GM23338 (cell line): ENCODE measurements at regions not wholly inside any gene's neighbourhood (a gene's known extent, or its start where the extent isn't known, plus 50 kb on each side); places are given as distances from the start of the nearest gene placed in this dataset.

Source experiments
- ATAC-seq: fragments of 200-7000 bp; cut with Tn5 transposase; 3 replicates; pipeline ENCODE4 v1.9.1; 2020
- DNase-seq: peaks from one replicate; pipeline ENCODE4 v3.0.0-alpha.2; 2015; ENCODE audit warnings: low spot score
- H2AFZ ChIP-seq: fragments of 200-600 bp; sonication (generic); 2 replicates; pipeline ENCODE4 v1.8.0; 2016; ENCODE audit warnings: antibody characterized with exemption, mild to moderate bottlenecking, moderate library complexity
- H3F3A ChIP-seq: fragments of 200-600 bp; sonication (generic); replicated peaks from 2 replicates; pipeline ENCODE4 v1.8.0; 2017; ENCODE audit warnings: antibody characterized with exemption, mixed run types, low read depth
- H3K27ac ChIP-seq: fragments of 200-600 bp; sonication (generic); 2 replicates; pipeline ENCODE4 v1.6.1; 2016; ENCODE audit warnings: low read depth
- H3K27me3 ChIP-seq: fragments of 200-600 bp; sonication (generic); 2 replicates; pipeline ENCODE4 v1.8.0; 2016; ENCODE audit warnings: mild to moderate bottlenecking, mixed run types, moderate library complexity; ENCODE audit not compliant: insufficient read depth
- H3K36me3 ChIP-seq: fragments of 200-600 bp; sonication (generic); 2 replicates; pipeline ENCODE4 v1.8.0; 2016; ENCODE audit warnings: mild to moderate bottlenecking; ENCODE audit not compliant: insufficient read depth
- H3K4me1 ChIP-seq: fragments of 200-600 bp; sonication (generic); 2 replicates; pipeline ENCODE4 v1.8.0; 2016; ENCODE audit warnings: mild to moderate bottlenecking, moderate library complexity; ENCODE audit not compliant: insufficient read depth
- H3K4me2 ChIP-seq: fragments of 200-600 bp; sonication (generic); 2 replicates; pipeline ENCODE4 v1.7.1; 2017; ENCODE audit warnings: mixed run types
- H3K4me3 ChIP-seq: fragments of 200-600 bp; sonication (generic); 2 replicates; pipeline ENCODE4 v1.6.1; 2016; ENCODE audit warnings: mixed run types
- H3K79me2 ChIP-seq: fragments of 200-600 bp; sonication (generic); replicated peaks from 2 replicates; pipeline ENCODE4 v1.8.0; 2017; ENCODE audit warnings: mild to moderate bottlenecking; ENCODE audit not compliant: insufficient read depth
- H3K9me2 ChIP-seq: fragments of 200-600 bp; sonication (generic); 2 replicates; pipeline ENCODE4 v1.8.0; 2017; ENCODE audit not compliant: insufficient read depth
- H4K20me1 ChIP-seq: fragments of 200-600 bp; sonication (generic); replicated peaks from 2 replicates; pipeline ENCODE4 v1.8.0; 2017; ENCODE audit warnings: mild to moderate bottlenecking; ENCODE audit not compliant: insufficient read depth
- H3K27ac Mint-ChIP-seq: 2 replicates; pipeline ENCODE4 v1.8.0; 2020; ENCODE audit warnings: inconsistent platforms, mild to moderate bottlenecking, moderate library complexity, mixed read lengths
- H3K27me3 Mint-ChIP-seq: 3 replicates; pipeline ENCODE4 v1.8.0; 2022; ENCODE audit warnings: low read depth, mild to moderate bottlenecking, moderate library complexity, mixed read lengths, inconsistent platforms; ENCODE audit not compliant: insufficient read depth, poor library complexity
- H3K36me3 Mint-ChIP-seq: 3 replicates; pipeline ENCODE4 v1.8.0; 2021; ENCODE audit warnings: low read depth, mild to moderate bottlenecking, inconsistent platforms, moderate library complexity, mixed read lengths
- H3K4me1 Mint-ChIP-seq: 3 replicates; pipeline ENCODE4 v1.8.0; 2020; ENCODE audit warnings: mild to moderate bottlenecking, inconsistent platforms, mixed read lengths
- H3K4me3 Mint-ChIP-seq: 3 replicates; pipeline ENCODE4 v1.8.0; 2021; ENCODE audit warnings: moderate library complexity, mild to moderate bottlenecking, inconsistent platforms, mixed read lengths
- H3K9me3 Mint-ChIP-seq: 3 replicates; pipeline ENCODE4 v1.8.0; 2020; ENCODE audit warnings: moderate library complexity, mild to moderate bottlenecking, inconsistent platforms, mixed read lengths
- CTCF ChIP-seq, 2 experiments: fragments of 200-600 bp in 1 of 2; sonication (generic) in 1 of 2; conservative IDR thresholded peaks; 2 replicates each; pipeline versions ENCODE4 v1.5.1 to v1.6.1; 2016 to 2017; ENCODE audit warnings: antibody characterized with exemption in 2 of 2, low read depth in 2 of 2, mild to moderate bottlenecking in 2 of 2, moderate library complexity in 1 of 2
- ETS1 ChIP-seq: IDR thresholded peaks from 2 replicates; pipeline ENCODE4 v1.6.1; 2016; ENCODE audit warnings: antibody characterized with exemption
- EZH2 ChIP-seq: fragments of 200-600 bp; sonication (generic); IDR thresholded peaks from one replicate; pipeline ENCODE4 v1.8.0; 2017; ENCODE audit warnings: antibody characterized with exemption, mild to moderate bottlenecking, low read depth; ENCODE audit not compliant: unreplicated experiment
- JUNB ChIP-seq: IDR thresholded peaks from one replicate; pipeline ENCODE4 v1.6.1; 2016; ENCODE audit warnings: antibody characterized with exemption; ENCODE audit not compliant: unreplicated experiment
- NANOG ChIP-seq: IDR thresholded peaks from 2 replicates; pipeline ENCODE4 v1.6.1; 2016; ENCODE audit warnings: antibody characterized with exemption, borderline replicate concordance
- POLR2AphosphoS5 ChIP-seq: IDR thresholded peaks from 2 replicates; pipeline ENCODE4 v1.6.1; 2016; ENCODE audit warnings: antibody characterized with exemption, low read depth
- REST ChIP-seq: IDR thresholded peaks from one replicate; pipeline ENCODE4 v1.6.1; 2018; ENCODE audit warnings: antibody characterized with exemption; ENCODE audit not compliant: unreplicated experiment
- STAT1 ChIP-seq: IDR thresholded peaks from one replicate; pipeline ENCODE4 v1.6.1; 2016; ENCODE audit warnings: antibody characterized with exemption; ENCODE audit not compliant: unreplicated experiment
- ZNF331 ChIP-seq: fragments of 250-450 bp; sonication (Bioruptor Pico); IDR thresholded peaks from 2 replicates; pipeline ENCODE4 v1.5.0; 2020; ENCODE audit warnings: low read depth, mild to moderate bottlenecking, moderate library complexity

- TF ChIP-seq ETS1 (no peak), ZNF331 (CRISPR knock-in tag) (no peak), NANOG (no peak), POLR2AphosphoS5 (no peak), STAT1 (no peak), CTCF (conservative IDR thresholded peaks at IDR 0.05; ENCODE audit: low read depth in 2 of 2) (no peak), REST (no peak), JUNB (no peak), EZH2 (no peak)
These were observed 113.0 kb upstream of the PAK3 start (continued) for GRCh38 chrX:110983024-110983423.

DNA sequence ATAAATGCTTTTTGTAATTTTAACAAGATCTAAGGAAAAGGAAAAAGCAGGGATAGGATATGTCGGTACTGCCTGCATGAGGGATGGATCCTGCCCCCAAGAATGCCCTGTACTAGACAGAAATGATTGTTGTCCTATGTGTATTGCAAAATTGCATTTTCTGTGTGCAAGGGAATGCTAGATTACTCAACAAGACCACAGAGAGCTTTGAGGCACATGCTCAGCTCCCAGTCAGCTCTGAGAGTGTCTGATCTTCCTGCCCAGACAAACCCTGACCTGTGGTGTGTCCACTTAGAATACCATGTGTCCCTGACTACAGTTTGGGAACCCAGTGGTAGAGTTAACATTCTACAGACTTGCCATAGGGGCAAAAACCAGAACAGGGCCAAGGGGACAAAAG lies 129.2 kb upstream of the PAK3 start:
- H3K4me3 Mint-ChIP-seq: no peak overlapping the region
- no peak overlapping the region for H3K27ac Mint-ChIP-seq
- Histone ChIP-seq H2AFZ (no peak overlapping the region), H4K20me1 (no peaks in the 10 kb centered on the region), H3K27me3 (no peaks in the 10 kb centered on the region), H3K4me1 (peaks cover 19% of the 10 kb centered on the region; the same call in 1 of the 2 replicates), H3F3A (no peaks in the 10 kb centered on the region), H3K79me2 (no peaks in the 10 kb centered on the region), H3K27ac (no peak overlapping the region), H3K36me3 (no peaks in the 10 kb centered on the region), H3K4me2 (no peak overlapping the region), H3K9me2 (no peaks in the 10 kb centered on the region), H3K4me3 (no peak overlapping the region)
- H3K27me3 Mint-ChIP-seq: peaks cover 2% of the 10 kb centered on the region
- no peak for TF ChIP-seq ETS1
- TF ChIP-seq EZH2: no peak
- ATAC-seq (no peak), DNase-seq (no peak)
- H3K4me1 Mint-ChIP-seq: peaks cover 30% of the 10 kb centered on the region
- H3K36me3 Mint-ChIP-seq: no peaks in the 10 kb centered on the region; the same call in 2 of the 3 replicates
- no peaks in the 10 kb centered on the region for H3K9me3 Mint-ChIP-seq
